HG02798 (cell line): ENCODE measurements at regions not wholly inside any gene's neighbourhood (a gene's known extent, or its start where the extent isn't known, plus 50 kb on each side); places are given as distances from the start of the nearest gene placed in this dataset.
"Not testable (repeated sequence)": the region's sequence is repeated elsewhere in the genome, so short reads cannot be mapped to it uniquely, and the experiment has no call there.

ENCODE experiments used
- ATAC-seq: cut with Tn5 transposase; IDR thresholded peaks from one replicate; pipeline ENCODE4 v1.9.1; 2021; ENCODE audit warnings: mild to moderate bottlenecking; ENCODE audit not compliant: unreplicated experiment, poor library complexity

DNA sequence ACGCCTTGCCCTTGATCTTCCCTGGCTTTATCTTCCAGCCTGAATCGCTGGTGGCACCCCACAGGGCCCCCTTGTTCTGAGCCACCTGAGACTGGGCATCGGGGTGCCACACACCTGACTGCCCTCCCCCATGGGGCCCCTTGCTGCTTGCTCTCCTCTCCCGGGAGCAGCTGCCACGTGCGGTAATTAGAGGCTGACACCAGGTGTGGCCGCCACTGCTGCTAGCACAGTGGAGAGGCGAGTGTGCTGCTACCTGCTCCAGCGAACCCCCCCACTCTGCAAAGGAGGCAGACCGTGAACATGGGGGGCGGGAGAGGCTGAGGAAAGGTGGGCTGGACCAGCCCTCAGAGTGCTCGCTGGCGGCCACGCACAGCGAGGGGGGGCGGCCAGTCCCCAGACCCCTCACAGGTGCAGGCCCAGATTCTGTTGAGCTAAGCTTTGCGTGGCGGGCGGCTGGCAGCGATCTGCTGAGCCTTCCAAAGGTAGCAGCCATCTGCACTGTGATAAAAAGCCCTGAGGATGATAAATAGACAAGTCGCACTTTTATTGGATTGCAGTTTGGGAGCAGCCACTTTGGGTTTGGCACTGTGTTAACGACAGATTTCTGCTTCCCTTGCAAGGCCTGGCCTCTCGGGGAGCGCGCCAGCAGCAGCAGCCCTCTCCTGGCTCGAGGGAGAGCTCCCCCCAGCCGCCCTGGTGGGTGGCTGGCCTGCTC is 167.9 kb upstream of the GSE1 start:
- no peak for ATAC-seq

DNA sequence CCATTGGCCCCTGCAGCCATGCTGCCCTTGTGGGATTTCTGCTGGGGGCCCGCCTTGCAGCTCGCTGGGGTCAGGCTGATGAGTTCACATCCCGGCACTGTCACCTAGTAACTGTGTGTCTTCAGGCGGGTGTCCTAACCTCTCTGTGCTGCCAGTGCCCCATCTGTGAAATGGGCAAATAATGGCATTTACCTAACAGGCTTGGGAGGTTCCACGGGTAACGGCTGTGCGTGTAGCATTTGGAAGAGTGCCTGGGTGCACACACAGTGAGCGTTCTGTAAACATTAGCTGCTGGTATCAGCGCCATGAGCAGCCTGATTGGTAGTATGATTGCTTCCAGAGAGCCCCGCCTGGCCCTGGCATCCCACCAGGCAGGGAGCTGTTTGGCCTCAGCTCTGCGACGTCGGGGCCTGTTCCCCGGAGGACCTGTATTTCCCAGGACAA is 167.3 kb upstream of the GSE1 start:
- ATAC-seq = no peak

DNA sequence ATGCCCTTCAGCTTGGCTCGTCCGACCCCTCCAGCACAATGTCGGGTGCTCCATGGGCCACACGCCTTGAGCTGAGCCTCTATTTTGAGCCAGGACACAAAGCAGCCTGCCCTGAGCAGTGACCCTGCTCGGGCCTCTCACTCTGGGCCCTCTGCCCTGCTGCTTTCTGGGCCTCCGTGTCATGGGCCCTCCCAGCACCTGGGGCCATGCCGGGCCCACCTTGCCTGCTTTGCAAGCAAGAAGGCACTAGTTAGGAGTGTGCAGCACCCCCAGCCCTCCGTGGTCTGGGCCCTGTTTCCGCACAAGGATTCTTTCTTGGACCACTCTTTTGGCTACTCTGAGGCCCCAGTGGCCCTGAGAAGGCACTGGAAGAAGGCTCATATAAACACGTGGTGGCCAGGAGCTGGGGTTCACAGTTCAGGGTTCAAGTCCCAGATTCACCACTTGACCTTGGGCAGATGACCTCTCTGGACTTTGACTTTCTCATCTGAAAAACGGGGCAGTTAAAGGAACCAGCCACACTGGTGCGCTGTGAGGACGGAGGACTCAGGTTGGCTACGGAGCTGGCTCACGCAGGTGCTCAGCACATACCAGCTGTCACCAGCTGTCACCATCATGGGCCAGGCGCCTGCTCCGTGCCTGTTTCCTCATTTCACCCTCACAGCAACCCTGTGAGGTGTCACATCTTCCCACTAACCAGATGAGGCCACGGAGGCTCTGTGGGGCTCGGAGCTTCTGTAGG is 166.0 kb upstream of the GSE1 start:
- peak; percentile 67 for ATAC-seq

DNA sequence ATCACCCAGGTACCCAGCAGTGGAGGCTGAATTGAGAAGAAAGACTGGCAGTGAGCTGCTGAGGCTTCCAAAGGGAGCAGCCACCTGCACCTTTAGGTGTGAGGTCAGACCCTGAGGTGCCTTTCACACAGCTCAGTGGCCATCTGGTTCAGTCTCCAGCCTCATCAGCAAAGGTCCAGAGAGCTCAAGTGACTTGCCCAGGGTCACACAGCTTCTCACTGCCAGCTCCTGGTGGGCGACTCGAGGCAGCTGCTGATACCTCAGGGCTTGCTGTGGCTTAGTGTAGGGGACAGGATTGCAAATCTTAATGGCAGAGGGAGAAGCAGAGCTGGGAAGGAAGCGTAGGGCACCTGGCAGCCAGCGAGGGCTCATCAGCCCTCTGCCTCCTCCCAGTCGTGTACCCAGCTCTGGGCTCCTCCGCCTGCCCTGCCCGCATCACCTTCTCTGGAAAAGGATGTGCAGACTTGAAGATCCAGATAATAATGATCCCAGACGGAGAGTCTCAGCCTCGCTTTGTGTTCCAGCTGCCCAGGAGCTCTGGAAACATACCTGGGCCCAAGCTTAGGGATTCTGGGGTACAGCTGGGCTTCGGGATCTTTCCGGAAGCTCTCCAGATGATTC is 165.3 kb upstream of the GSE1 start:
- ATAC-seq = peak; percentile 12

DNA sequence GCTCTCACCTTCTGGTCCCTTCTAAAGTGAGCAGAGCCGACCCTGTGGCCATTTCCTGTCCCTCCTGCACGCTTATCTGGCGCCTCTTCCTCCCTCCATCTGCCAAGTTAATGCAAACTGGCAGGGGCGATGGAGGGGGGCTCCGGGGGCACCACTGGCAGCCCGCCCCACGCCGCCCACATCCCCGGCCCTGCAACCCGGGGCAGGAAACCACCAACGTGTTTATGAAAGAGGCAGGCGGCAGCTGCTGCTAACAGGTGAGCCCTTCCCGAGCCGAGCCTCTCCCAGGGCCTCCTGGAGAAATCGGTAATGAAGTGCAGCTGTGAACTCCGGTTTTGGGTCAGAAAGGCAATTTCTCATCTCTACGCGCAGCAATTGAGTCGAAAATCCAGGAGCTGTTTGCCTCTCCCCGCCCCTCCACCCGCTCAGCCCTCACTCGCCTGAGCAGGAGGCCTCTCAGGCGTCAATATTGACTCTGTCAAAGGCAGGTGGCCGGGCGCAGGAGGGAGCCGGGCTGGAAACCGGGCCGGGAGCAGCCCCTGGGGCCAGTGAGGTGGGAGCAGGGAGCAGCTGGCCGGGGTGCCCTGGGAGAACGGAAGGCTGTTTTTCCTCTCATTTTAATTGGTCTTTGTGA is 164.4 kb upstream of the GSE1 start:
- ATAC-seq = no peak

DNA sequence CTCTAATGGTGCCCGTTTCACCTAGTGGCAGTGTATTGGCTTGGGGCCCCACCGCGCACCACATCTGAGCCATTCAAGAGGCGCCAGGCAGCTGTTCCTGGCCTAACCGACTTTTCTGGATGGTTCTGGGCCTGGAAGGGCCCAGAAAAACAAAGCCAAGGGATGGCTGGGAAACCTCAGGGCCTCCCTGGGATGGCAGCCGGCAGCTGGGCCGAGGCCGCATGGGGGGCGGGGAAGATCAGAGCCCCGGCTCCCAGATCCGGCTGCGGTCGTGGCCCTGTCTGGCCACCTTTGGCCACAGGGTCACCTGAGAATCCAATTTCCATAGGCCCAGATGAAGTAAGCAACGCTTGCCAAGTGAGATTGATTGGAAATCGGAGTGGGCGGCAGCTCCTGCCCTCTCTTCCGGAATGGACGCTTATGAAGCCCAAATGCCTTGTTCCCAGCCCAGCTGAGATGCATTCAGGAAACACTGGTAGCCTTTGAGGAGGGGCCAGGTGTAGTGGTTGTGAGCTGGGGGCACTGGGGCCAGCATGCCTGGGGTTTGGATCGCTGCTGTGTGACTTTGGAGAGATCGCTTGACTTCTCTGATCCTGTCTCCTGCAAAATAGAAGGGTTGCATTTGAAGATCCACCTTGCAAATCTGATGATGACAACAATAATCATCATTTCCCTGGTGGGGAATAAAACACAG is 163.8 kb upstream of the GSE1 start:
- no peak for ATAC-seq

DNA sequence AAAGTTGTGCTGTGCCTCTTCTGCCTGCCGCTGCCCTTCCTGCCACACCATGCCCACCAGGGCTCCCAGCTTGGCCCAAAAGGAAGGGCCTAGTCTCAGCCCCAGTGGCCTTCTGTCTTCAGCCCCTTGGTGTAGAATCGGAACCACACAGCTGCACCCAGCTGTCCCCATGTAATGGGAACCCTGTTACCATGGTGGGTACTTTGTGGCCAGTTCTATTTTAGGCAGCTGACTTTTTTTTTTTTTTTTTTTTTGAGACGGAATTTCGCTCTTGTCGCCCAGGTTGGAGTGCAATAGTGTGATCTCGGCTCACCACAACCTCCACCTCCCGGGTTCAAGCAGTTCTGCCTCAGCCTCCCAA is 163.3 kb upstream of the GSE1 start:
- ATAC-seq = no peak

DNA sequence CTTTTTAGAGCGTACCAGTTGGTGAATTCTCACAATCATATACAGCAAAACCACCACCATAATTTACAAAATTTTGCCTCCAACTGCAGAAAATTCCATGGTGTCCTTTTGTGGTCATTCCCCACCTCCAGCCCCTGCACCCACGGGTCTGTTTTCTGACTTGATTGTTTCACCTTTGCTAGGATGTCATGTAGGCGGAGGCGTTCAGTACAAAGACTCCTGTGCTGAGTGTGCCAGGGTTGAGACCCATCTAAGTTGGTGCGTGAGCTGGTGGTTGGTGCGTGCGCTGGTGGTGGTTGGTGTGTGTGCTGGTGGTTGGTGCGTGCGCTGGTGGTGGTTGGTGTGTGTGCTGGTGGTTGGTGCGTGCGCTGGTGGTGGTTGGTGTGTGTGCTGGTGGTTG is 162.0 kb upstream of the GSE1 start:
- ATAC-seq = not testable (repeated sequence)

DNA sequence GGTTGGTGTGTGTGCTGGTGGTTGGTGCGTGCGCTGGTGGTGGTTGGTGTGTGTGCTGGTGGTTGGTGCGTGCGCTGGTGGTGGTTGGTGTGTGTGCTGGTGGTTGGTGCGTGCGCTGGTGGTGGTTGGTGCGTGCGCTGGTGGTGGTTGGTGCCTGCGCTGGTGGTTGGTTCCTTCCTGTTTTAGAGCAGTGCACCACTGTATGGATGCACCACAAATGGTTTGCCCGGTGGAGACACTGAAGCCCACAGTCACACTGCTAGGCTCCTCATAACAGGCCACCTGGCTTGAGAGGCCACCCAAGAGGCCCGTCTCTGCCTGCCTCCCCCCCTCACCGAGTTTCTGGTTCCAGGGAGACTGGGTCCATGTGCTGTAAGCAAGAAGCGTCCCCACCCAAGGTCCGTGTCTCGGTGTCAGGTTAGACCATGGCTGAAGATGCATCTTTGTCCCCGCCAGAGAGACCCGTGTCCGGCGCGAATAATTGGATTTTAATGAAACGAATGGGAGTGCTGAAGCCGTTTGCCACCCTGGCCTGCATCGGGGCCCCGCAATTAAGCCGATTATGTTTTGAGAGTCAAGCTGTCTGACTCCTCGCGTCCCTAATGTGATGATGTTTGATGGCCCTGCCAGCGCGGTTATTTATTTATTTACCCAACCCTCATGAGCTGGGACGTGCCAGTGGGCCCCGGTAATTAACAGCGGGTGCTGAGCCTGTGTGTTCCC is 161.3 kb upstream of the GSE1 start:
- no peak for ATAC-seq

DNA sequence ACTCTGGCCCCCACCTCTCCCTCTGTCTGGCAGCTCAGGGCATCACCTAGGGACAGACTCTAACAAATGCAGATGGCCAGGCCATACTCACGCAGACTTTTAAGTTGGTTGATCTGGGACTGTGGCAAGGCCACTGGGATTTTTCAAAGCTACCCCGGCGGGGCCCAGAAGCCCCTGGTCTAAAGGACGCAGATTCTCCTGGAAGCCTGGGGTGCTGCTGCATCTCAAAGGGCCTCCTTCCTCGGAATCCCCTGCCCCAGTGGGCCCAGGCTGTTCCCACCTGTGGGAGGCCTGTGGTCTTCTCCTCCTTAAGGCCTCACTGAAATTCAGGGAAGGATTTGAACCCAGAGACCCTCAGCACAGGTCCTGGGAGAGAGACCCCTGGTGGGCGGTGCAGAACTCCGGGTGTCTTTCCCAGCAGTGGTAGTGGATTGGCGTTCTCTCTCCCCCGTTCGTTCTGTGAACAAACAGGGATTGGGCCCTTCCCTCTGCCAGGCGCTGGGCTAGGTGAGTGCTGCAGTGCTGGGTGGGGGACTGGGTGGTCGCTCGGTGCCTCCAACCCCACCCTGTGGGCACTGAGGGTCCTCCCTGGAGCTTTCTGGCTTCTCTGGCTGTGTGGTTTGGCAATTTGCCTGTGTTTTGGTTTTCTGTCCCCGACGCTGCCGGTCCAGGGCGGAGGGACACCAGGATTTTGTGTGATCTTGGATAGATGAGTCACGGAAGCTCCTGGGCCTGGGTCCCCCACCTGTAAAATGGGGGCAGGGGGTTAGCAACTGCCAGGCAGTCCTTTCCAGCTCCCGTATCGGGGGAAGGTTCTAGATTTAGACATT is 160.5 kb upstream of the GSE1 start:
- no peak for ATAC-seq

DNA sequence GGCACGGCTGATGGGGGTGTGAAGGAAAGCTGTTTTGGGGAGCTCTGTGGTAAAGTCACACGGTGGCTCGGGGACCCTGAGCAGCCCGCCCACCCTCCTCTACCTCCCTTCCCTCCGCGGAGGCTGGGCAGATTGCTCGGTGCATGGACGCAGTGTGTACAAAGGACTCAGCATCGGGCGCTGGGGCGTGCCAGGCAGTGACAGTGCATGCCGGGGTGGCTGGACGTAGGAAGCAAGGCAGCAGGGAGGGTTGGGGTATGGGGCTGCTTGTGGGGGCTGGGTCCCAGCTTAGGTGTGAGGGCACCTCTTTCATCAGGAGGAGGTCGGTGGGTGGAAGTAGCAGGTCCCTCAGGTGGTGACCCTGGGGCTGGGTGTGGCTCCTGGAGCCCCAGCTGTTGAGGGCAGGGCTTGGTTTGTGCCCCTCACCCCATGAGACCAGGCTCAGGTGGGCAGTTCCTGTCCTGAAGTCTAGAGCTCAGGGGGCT is 159.9 kb upstream of the GSE1 start:
- ATAC-seq = no peak

DNA sequence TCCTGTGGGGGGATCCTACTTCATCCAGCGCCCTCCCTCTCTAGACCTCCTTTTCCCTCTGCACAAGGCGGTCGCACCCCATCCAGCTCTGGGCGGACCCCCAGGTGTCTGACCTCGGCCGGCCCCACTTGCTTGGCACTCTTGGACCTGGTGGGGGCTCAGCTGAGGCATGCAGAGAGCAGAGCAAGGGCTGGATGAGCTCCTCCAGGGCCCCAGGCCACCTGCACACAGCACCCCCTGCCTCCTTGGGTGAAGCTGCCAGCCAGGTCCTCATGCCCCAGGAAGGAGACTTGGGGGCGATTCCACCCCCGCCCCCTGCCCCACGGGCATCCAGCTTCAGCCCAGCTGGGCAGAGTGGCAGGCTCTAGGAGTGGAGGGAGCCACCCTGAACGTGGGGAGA is 159.4 kb upstream of the GSE1 start:
- no peak for ATAC-seq

DNA sequence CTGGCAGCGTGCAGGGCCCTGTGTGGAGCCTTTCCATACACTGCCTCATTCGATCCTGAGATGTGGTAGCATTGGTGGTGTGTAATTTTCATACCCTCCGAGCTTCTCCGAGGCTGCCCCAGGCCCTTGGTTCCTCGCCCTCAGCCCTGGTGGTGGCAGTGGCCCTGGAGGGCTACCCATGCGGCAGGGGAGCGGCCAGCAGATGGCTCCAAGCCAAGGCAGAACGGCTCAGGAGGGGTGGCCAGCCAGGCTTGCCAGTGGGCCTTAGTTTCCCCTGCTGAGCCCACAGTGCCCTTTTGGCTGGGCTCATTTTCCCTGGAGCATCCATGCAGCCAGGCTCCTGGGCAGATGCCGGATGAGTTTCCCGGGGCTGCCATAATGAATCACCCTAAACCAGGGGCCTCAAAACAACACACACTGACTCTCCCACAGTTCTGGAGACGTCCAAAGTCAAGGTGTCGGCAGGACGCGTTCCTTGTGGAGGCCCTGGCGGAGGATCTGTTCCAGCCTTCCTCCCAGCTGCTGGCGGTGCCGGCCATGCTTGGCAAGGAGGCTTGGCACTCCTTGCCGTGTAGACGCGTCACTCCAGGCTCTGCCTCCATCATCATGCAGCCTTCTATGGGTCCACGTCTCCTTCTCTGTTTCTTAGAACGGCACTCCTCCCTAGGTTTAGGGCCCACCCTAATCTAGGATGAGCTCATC is 158.8 kb upstream of the GSE1 start:
- no peak for ATAC-seq

DNA sequence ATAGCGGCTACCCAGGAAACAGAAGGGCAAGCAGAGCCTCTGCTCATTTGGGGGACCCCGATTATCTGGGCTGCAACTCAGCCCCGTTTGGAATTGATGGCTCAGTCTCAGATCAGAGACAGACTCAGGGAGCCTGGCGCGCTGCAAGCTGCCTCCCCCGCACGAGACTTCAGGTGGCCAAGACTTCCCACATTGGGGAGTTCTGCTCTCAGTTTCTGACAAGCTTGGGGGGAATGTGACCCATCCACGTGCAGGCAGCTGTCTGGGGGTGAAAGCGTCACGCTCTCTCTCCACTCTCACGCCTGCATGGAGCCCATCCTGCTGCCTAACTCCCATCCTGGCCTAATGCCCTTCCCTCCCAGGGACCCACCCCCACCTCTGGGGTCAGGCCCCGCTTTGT is 157.6 kb upstream of the GSE1 start:
- no peak for ATAC-seq

DNA sequence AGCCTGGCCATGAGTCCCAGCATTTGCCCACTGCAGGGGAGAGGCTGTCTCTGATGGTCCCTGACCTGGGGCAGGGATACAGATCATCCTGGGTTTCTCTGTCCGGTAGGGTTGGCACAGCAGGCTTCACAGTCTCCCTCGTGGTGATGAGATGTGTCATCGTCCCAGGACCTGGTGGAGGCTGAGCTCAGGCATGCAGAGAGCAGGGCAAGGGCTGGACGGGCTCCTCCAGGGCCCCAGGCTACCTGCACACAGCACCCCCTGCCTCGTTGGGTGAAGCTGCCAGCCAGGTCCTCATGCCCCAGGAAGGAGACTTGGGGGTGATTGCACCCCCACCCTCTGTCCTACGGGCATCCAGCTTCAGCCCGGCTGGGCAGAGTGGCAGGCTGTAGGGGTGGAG is 155.8 kb upstream of the GSE1 start:
- ATAC-seq = no peak

DNA sequence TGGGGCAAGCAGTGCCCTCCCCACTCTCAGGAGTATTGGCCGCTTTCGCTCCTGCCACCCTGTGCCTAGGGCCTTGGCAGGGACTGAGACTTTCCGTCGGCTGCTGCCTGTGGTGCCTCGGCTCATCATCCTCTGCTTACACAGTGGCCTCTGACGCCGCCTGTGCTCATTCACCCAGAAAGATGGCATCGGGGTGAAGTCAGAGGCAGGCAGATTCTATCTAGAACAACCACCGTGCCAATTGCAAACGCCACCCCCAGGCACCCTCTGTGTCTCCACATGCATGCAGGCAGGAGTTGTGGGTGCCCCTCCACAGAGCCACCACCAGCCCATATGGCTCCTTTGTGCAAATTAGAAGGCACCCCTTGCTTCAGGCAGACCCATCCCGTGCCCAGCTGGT is 154.2 kb upstream of the GSE1 start:
- no peak for ATAC-seq

DNA sequence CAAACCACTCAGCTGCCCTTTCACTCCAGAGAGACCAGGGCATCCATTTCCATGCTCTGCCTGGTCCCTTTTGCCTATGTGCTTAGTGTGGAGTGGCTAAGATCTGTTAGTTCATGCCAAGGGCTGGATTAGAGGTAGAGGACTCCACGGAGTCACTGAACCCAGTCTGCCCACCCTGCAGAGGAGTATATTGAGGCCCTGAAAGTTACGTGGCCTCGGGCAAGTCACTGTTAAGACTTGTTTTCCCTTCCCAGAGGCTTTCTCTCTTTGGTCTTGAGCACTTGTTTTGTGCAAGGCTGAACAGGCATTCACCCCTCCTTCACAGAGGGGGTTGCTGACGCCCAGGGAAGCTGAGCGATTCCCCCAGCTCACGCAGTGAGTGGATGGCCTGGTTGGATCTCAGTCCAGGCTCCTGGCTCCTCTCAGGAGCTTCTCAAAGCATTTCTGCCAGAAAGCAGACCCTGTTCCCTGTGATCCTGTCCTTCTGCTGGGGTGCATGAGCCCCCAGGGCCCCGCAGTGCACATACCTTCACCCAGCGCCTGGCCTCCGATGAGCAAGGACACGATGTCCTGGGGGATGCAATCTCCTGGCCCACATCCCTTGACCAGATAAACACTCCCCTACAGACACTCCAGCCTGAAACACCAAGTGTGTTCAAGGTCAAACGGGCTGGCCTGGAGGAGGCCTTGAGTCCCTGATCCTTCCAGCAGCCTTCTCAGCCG is 153.4 kb upstream of the GSE1 start:
- no peak for ATAC-seq
